NCI-H1092 treated with DMSO at 0.1 percent for 48 hours (cell line): ENCODE measurements at regions not wholly inside any gene's neighbourhood (a gene's known extent, or its start where the extent isn't known, plus 50 kb on each side); places are given as distances from the start of the nearest gene placed in this dataset.
"Not testable (repeated sequence)": the region's sequence is repeated elsewhere in the genome, so short reads cannot be mapped to it uniquely, and the experiment has no call there.

ENCODE experiments used
- DNase-seq: peaks from one replicate; lab custom pipeline; 2025; lab: John Stamatoyannopoulos, UW

DNA sequence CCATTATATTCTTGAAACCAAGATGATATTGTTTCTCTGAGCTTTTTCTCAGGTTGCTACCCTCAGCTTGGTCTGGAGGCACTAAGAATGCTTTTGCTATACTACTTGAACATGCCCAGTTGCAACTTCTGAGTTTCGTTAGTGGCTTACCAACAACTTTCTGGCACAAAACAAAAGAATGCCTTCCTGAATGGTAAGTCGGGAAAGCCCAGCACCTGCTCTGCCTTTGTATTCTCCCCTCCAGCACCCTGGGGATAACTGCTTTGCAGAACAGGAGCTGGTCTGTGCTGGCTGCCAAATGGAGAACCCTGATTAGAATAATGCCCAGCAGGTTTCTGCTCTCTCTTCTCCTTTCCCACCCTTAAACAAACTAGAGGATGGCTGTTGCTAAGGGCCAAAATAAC is 149.3 kb downstream of the TGFB2 start:
- peak; percentile 95 for DNase-seq

DNA sequence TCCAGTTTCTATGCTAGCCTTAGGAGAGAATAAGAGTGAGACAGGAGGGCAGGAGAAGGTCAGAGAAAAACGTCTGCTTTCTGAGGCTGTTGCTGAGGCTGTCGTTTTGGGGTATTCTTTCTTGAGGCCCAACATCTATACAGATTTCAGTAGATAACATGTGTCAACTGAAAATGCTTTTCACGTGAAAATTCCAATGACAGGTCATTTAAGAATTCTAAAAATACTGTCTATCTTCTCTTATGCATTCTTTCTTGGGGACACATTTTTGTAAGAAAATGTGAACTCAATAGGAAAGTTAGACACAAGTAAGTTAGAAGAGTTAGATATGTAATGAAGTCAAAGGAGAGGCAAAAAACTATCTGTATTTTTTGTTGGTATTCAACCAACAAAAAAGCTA is 150.8 kb downstream of the TGFB2 start:
- no peak for DNase-seq

DNA sequence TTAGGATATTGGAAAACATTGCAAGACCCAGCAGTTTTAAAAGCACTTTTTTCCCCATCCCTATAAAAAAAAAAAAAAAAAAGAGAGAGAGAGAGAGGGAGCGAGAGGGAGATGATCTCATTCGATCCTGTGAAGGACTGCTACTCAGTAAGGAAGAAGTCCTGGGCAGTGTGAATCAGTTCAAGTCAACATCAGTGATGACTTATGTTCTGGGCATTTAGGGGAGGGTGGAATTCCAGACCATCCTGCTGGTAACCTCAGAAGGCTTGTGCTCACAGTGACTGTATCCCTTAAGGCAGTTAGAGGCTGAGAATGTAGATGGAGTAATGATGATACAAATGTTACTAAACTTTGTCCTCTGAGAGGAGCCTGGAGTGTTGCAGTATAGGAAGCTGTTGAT is 151.4 kb downstream of the TGFB2 start:
- no peak for DNase-seq

GRCh38 chr1:218498056-218498938 is 153.2 kb downstream of the TGFB2 start:
- DNase-seq, result no peak

DNA sequence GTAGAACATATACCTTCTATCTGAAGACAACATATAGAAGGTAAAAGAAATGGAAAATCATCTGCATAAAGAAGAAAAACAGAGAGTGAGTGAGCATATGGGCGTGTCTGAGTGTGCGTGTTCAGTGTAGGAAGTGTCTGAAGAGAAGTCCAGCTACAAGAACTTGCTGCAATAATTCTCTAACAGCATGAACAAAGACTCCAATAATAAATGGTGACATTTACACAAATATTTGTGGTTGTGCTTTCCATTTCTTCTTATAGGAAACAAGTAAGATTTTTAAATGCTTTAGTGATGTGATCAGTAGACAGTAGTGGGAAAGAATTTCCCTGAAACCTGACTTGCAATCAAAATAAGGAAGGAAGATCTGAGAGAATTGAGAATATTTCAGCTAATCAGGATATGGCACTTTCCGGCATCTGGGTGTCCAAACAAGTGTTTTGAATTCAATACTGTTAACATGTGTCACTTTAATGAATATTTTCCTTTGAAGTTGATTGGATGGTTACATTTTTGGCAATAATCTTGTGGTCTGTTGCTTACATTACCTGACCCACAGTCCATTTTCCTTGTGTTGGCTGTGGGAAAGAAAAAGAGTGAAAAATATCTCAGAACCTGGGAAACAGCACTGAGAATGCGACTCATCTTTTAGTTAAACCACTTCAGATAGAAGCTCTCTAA is 154.0 kb downstream of the TGFB2 start:
- DNase-seq, result no peak

- DNase-seq, result no peak
These were observed 154.8 kb downstream of the TGFB2 start for GRCh38 chr1:218499911-218500310.

GRCh38 chr1:218501161-218501560 is 156.0 kb downstream of the TGFB2 start:
- DNase-seq, result no peak

- no peak for DNase-seq
These were observed 157.2 kb downstream of the TGFB2 start for GRCh38 chr1:218502383-218502782.

DNA sequence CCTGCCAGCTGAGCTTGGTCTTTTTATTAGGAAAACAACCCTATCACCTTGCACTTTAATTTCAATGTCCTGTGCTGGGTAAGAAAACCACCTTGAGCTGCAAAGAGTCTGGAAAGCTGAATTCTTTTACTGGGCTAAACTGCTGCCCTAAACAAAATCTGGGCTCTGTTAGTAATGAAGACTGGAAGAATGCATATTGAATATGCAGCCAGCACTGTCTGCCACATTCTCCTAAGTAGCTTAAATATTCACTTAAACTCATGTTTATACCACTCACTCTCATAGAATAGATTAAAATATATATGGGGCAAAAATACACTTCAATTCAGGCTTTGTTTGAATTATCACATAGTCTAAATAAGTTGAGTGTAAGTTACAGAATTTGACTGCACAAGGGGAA is 158.0 kb downstream of the TGFB2 start:
- DNase-seq, result no peak

DNA sequence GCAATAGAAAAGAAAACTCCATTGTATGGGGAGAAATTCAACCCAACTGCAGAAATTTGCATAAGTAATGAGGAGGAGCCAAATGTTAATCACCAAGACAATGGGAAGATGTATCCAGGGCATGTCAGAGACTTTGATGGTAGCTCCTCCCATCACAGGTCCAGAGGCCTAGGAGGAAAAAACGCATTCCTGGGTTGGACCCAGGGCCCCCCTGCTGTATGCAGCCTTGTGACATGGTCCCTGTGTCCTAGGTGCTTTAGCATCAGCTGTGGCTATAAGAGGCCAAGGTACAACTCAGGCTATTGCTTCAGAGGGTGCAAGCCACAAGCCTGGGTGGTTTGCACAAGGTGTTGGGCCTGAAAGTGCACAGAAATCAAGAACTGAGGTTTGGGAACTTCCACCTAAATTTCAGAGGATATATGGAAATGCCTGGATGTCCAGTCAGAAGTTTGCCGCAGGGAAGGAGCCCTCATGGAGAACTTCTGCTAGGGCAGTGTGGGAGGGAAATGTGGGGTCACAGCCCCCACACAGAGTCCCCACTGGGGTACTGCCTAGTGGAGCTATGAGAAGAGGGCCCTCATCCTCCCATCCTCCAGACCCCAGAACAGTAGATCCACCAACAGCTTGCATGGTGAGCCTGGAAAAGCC is 162.3 kb downstream of the TGFB2 start:
- no peak for DNase-seq

DNA sequence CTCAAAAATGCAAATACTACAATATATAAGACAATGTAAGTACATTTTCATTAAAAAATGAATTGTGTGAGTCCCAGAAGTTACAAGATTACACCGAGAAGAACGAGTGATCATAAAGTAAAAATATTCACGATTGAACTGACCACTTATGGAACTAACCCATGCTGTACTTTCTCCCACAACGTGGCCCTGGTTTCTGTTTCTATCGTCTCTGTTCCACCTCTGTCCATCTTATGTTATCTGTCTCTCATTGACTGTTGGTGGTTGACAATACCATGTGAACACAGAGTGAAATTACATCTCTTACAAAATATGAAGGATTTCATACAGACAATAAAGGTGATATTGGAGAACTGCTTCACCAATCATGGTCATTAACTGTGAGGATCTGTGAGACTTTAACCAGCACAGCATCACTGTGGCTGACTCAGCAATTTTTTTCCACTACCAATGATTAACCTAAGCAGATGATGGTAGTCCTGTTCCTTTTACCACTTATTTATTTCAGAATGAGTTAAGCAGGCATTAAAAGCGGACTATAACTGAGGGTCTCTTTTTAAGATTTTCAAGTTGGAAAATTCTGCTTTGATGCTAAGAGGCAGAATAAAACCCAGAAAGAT is 165.1 kb downstream of the TGFB2 start:
- no peak for DNase-seq

- no peak for DNase-seq
These were observed 168.2 kb downstream of the TGFB2 start for GRCh38 chr1:218513328-218513727.

DNA sequence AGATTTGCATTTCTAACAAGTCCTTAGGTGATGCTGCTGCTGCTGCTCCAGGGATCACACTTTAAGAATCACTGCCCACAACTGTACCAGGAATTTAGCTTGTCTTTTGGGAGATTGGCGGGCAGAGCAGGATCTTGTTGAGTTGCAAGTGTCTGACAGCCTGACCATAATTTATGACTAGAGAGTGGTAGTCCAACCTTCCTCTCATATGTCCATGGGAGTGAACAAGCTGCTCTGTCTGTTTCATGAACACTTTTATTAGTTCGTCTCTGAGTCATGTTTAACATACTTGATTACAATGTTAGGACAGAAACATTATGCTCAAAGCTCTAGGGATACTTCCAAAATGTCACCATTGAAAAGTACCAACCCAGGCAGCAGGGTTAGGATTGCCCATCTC is 169.6 kb downstream of the TGFB2 start:
- no peak for DNase-seq

DNA sequence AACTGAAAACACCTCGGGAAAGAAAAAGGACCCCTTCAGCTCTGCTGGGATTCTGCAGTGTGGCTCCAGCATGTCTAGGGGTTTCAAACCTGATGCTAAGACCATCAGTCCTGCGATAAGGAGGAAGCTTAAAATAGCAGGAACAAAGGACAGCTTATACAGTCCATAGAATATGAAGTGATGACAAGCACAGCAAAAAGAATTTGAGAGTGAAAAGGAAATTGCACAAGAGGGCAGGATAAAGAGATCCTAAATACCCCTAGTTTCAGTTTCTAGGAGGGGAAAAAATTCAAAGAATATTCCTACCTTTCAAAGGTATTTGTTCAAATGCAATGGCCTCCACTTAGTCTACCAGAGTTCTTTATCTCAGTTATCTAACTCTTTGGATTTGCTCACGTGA is 171.4 kb downstream of the TGFB2 start:
- no peak for DNase-seq

GRCh38 chr1:218517459-218517858 is 172.3 kb downstream of the TGFB2 start:
- no peak for DNase-seq

- DNase-seq, result no peak
These were observed 173.1 kb downstream of the TGFB2 start for GRCh38 chr1:218518216-218518740.

- not testable (repeated sequence) for DNase-seq
These were observed 175.5 kb downstream of the TGFB2 start for GRCh38 chr1:218520646-218521045.

DNA sequence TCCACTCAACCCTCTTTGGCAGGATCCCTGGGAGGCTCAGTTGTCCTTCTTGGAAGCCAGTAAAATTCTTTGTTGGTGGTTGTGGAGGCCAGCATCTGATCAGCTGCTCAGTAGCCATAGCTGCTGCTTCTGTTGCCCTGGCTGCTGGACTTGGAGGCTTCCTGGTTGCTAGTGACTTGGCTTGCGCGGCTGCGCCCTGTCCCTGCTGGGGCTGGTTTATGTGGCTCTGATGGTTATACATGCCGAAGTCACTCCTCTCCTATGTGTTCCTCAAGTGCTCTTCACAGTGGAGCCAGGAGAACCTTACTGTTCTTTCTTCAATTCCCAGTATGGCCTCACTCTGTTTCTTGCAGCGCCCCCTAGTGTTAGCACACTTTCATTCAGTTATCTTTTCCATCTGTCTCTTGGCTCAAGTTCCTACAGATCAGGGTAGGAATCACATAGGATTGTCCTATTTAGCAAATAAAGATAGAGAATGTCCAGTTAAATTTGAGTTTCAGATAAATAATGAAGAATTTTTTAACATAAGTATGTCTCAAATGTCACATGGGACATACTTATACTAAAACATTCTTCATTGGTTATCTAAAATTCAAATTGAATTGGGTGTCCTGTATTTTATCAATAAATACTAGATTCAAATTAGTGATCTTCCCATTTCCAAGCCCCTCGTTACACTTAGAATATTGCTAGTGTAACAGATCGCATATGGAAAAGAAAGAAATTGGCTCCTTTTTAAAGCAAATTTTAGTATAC is 176.5 kb downstream of the TGFB2 start:
- peak; percentile 62 for DNase-seq

- no peak for DNase-seq
These were observed 179.4 kb downstream of the TGFB2 start for GRCh38 chr1:218524526-218524925.

- DNase-seq, result no peak
These were observed 179.9 kb downstream of the TGFB2 start for GRCh38 chr1:218525031-218525430.

- no peak for DNase-seq
These were observed 180.5 kb downstream of the TGFB2 start for GRCh38 chr1:218525451-218526197.
